ENCODE measurements at regions not wholly inside any gene's neighbourhood (a gene's known extent, or its start where the extent isn't known, plus 50 kb on each side); places are given as distances from the start of the nearest gene placed in this dataset.

DNA sequence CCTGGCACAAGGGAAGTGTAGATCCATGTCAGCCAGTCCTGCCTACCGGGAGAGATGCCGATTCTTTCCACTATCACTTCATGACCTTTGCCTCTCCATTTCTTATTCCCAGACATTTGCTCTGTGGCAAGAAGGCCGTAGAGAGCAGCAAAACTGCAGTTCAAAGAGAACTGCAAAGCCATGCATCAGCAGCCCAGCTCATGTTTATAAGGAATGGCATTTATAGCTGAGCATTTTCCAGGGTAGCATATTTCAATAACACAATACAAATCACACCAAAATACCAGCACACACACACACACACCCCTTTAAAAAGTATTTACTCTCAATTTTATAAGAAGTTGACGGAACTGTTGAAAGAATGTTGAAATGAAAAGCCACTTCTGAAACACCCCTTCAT lies 126.7 kb upstream of the EGFLAM start:
- H3K27ac Mint-ChIP-seq, result no peak overlapping the region
- DNase-seq, result no peak
- no peaks in the 10 kb centered on the region for H3K4me1 Mint-ChIP-seq
- no peaks in the 10 kb centered on the region for H3K27me3 Mint-ChIP-seq
- CTCF ChIA-PET, result no interaction called here
- H3K4me3 Mint-ChIP-seq, result no peak overlapping the region
- H3K9me3 Mint-ChIP-seq, result no peaks in the 10 kb centered on the region
- no peaks in the 10 kb centered on the region for H3K36me3 Mint-ChIP-seq

DNA sequence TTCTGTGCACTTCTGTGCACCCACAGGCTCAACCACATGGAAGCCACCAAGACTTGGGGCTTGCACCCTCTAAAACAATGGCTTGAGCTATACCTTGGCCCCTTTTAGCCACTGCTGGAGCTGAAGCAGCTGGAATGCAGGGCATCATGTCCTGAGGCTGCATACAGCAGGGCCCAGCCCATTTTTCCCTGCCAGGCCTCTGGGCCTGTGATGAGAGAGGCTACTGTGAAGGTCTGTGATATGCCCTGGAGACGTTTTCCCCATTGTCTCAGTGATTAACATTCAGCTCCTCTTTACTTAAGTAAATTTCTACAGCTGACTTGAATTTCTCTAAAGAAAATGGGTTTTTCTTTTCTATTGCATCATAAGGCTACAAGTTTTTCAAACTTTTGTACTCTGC lies 134.0 kb upstream of the EGFLAM start:
- Mint-ChIP-seq H3K27me3 (peaks cover 3% of the 10 kb centered on the region), H3K4me3 (no peak overlapping the region), H3K36me3 (no peaks in the 10 kb centered on the region), H3K27ac (no peak overlapping the region), H3K4me1 (no peaks in the 10 kb centered on the region), H3K9me3 (peaks cover 3% of the 10 kb centered on the region)
- no peak for DNase-seq
- CTCF ChIA-PET, result no interaction called here

DNA sequence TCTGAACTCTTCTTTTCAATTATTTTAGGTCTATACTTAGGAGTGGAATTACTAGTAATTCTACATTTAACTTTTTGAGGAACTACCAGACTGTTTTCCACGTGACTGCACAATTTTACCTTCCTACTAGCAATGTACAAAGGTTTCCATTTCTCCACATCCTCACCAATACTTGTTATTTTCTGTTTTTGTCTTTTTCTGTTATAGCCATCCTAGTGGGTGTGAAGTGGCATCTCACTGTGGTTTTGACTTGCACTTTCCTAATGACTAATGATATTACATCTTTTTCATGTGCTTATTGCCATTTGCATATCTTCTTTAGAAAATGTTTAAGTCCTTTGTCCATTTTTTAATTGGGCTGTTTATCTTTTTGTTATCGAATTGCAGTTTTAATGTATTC lies 136.9 kb upstream of the EGFLAM start:
- H3K36me3 Mint-ChIP-seq, result no peaks in the 10 kb centered on the region
- H3K4me3 Mint-ChIP-seq, result no peak overlapping the region

DNA sequence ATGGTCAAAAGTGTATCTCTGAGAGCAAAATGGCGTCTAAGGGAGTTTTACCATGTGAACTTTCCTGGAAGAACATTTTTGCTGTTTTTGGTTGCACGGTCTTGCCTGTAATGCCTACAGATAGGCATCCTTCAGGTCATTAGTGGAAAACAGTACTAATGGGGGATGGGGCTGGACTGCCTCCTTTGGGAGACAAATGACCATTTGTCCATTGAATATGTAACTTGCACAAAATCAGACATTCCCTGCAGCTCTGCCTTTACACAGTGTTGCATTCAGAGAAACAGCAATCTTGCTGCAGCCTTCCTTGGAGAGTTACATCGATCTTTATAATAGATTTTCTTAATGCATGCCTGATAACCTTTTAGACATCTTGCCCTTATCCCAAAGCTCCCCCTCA lies 138.5 kb upstream of the EGFLAM start:
- H3K27me3 Mint-ChIP-seq, result peaks cover 3% of the 10 kb centered on the region
- H3K9me3 Mint-ChIP-seq, result peaks cover 3% of the 10 kb centered on the region
- CTCF ChIA-PET, result no interaction called here
- DNase-seq, result no peak
- H3K27ac Mint-ChIP-seq, result no peak overlapping the region
- no peaks in the 10 kb centered on the region for H3K36me3 Mint-ChIP-seq
- no peaks in the 10 kb centered on the region for H3K4me1 Mint-ChIP-seq
- no peak overlapping the region for H3K4me3 Mint-ChIP-seq

More for the DNA sequence above, 136.9 kb upstream of the EGFLAM start:
- no peak for DNase-seq
- Mint-ChIP-seq H3K4me1 (no peaks in the 10 kb centered on the region), H3K27me3 (peaks cover 3% of the 10 kb centered on the region), H3K9me3 (peaks cover 3% of the 10 kb centered on the region), H3K27ac (no peak overlapping the region)
- CTCF ChIA-PET, result no interaction called here

- DNase-seq, result no peak
- H3K4me1 Mint-ChIP-seq, result no peaks in the 10 kb centered on the region
- no peak overlapping the region for H3K27ac Mint-ChIP-seq
- CTCF ChIA-PET, result no interaction called here
- H3K27me3 Mint-ChIP-seq, result no peaks in the 10 kb centered on the region
- peaks cover 3% of the 10 kb centered on the region for H3K9me3 Mint-ChIP-seq
- H3K36me3 Mint-ChIP-seq, result no peaks in the 10 kb centered on the region
- no peak overlapping the region for H3K4me3 Mint-ChIP-seq
Observed at GRCh38 chr5:38117784-38118479, 140.4 kb upstream of the EGFLAM start.

DNA sequence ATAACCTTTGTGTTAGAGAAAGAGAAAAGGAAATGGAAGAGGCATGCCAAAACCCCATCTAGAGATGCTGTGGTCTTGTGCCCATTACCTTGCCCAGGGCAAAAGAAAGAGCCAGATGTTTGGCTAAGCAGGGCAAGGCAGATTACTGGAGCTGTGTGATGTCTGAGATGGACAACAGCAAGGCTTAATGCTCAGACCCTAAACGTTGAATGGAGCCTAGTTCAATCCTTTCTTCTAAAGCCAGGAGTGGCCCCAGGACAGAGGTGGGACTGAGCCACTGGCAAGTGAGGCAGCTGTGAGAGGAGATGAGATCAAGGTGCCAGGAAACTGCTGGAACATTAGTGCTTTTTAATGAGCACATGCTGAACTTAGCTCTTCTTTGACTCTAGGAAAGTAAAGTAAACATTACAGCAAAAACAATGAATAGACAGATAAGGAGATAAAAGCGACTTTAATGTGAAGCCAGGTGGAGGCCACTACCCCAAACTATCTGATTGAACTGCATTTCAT lies 143.0 kb upstream of the EGFLAM start:
- DNase-seq, result no peak
- Mint-ChIP-seq H3K4me1 (no peaks in the 10 kb centered on the region), H3K9me3 (no peaks in the 10 kb centered on the region), H3K4me3 (no peak overlapping the region), H3K36me3 (no peaks in the 10 kb centered on the region), H3K27me3 (no peaks in the 10 kb centered on the region), H3K27ac (no peak overlapping the region)
- CTCF ChIA-PET, result no interaction called here

DNA sequence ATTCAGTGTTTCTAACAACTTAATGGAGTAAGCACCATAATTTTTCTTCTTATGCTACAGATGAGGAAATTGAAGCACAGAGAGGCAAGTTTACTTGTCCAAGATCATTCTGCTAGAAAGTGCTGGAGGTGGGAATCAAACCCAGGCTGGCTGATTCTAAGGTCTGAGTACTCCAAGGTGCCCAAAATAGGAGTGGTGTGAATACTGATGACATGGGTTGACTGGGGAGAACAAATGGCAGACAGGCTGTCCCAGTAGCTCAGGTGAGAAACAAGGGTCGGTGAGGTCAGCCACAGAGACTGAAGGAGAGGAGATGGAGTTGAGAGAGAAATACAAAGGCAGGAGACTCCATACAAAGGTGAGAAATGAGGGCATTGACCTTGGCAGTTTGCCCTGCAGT lies 144.5 kb upstream of the EGFLAM start:
- no peaks in the 10 kb centered on the region for H3K9me3 Mint-ChIP-seq
- no peak overlapping the region for H3K4me3 Mint-ChIP-seq
- H3K36me3 Mint-ChIP-seq, result no peaks in the 10 kb centered on the region
- H3K27ac Mint-ChIP-seq, result no peak overlapping the region
- no peaks in the 10 kb centered on the region for H3K4me1 Mint-ChIP-seq
- H3K27me3 Mint-ChIP-seq, result no peaks in the 10 kb centered on the region
- CTCF ChIA-PET, result no interaction called here
- DNase-seq, result no peak

DNA sequence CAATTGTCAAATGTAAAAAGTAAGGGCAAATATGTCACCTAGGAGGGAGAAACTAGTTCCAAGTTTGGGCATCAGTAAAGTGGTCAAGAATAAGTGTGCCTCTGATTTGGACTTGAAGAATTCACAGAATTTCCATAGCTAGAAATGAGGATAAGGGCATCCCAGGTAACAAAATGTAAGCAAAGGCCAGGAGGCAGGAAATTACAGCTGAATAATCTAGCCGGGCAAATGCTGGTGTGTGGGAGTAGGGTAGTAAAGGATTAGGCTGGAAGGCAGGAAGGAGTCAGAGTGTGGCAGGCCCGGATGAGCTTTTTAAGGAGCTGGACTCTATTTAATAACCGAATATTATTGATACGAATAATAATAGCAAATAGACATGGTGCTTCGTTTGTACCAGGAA lies 144.9 kb upstream of the EGFLAM start:
- Mint-ChIP-seq H3K9me3 (no peaks in the 10 kb centered on the region), H3K4me1 (no peaks in the 10 kb centered on the region), H3K4me3 (no peak overlapping the region), H3K27me3 (no peaks in the 10 kb centered on the region), H3K36me3 (no peaks in the 10 kb centered on the region), H3K27ac (no peak overlapping the region)
- DNase-seq, result no peak
- CTCF ChIA-PET, result no interaction called here

GRCh38 chr5:38112938-38113337 lies 145.4 kb upstream of the EGFLAM start:
- H3K9me3 Mint-ChIP-seq, result no peaks in the 10 kb centered on the region
- no peak overlapping the region for H3K4me3 Mint-ChIP-seq
- H3K27ac Mint-ChIP-seq, result no peak overlapping the region
- no peak for DNase-seq
- H3K4me1 Mint-ChIP-seq, result no peaks in the 10 kb centered on the region
- no peaks in the 10 kb centered on the region for H3K27me3 Mint-ChIP-seq
- H3K36me3 Mint-ChIP-seq, result no peaks in the 10 kb centered on the region
- CTCF ChIA-PET, result no interaction called here

- Mint-ChIP-seq H3K4me3 (no peak overlapping the region), H3K36me3 (no peaks in the 10 kb centered on the region), H3K9me3 (no peaks in the 10 kb centered on the region), H3K27ac (no peak overlapping the region), H3K4me1 (no peaks in the 10 kb centered on the region), H3K27me3 (no peaks in the 10 kb centered on the region)
- no peak for DNase-seq
- CTCF ChIA-PET, result no interaction called here
Observed at GRCh38 chr5:38110130-38110529, 148.2 kb upstream of the EGFLAM start.

- H3K27me3 Mint-ChIP-seq, result no peaks in the 10 kb centered on the region
- CTCF ChIA-PET, result no interaction called here
- no peak for DNase-seq
- no peaks in the 10 kb centered on the region for H3K36me3 Mint-ChIP-seq
- H3K9me3 Mint-ChIP-seq, result no peaks in the 10 kb centered on the region
- no peak overlapping the region for H3K4me3 Mint-ChIP-seq
- no peak overlapping the region for H3K27ac Mint-ChIP-seq
- H3K4me1 Mint-ChIP-seq, result no peaks in the 10 kb centered on the region
Observed at GRCh38 chr5:38107096-38107495, 151.3 kb upstream of the EGFLAM start.

DNA sequence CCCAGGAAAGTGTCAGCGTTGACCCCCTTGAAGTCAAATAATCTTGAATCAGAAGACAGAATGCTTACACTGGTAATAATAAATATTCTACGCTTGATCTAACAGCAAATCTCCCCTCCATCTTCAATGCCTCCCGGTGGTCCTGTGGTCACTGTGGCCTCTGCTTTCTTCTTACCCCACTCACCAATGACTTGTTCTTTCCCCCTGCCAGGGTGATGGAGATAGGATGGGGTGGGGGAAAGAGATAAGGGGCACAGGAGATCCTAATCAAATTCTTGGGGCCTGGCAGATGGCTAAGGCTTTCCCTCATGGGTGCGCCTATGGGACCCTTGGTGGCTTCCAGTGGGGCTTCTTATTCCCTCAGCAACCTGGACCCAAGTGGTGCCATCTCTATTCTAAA lies 152.6 kb upstream of the EGFLAM start:
- Mint-ChIP-seq H3K27me3 (peaks cover 2% of the 10 kb centered on the region), H3K27ac (no peak overlapping the region), H3K4me1 (no peaks in the 10 kb centered on the region), H3K4me3 (no peak overlapping the region), H3K36me3 (no peaks in the 10 kb centered on the region), H3K9me3 (no peaks in the 10 kb centered on the region)
- no peak for DNase-seq
- CTCF ChIA-PET, result no interaction called here

DNA sequence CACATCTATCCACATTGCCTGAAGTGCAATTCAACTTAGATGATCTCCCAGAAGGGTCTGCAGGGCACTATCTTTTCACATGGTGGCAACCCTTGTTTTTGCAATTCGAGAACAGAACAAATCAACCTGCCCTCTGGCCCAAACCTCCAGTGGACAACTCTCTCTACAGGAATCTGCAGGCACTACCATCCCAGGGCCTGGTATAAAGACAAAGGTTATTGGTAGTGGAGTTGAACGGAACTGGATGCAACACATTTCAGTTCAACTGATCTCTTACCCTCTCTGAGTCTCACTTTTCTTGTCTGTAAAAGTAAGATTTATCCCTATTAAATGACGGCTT lies 153.2 kb upstream of the EGFLAM start:
- Mint-ChIP-seq H3K4me1 (no peaks in the 10 kb centered on the region), H3K36me3 (no peaks in the 10 kb centered on the region), H3K9me3 (no peaks in the 10 kb centered on the region), H3K27ac (no peak overlapping the region), H3K4me3 (no peak overlapping the region), H3K27me3 (peaks cover 4% of the 10 kb centered on the region)
- CTCF ChIA-PET, result no interaction called here
- no peak for DNase-seq

GRCh38 chr5:38104497-38105230 lies 153.7 kb upstream of the EGFLAM start:
- Mint-ChIP-seq H3K9me3 (no peaks in the 10 kb centered on the region), H3K4me3 (no peak overlapping the region), H3K4me1 (no peaks in the 10 kb centered on the region), H3K36me3 (no peaks in the 10 kb centered on the region), H3K27ac (no peak overlapping the region), H3K27me3 (peaks cover 4% of the 10 kb centered on the region)
- CTCF ChIA-PET, result no interaction called here
- no peak for DNase-seq

GRCh38 chr5:38101897-38102296 lies 156.5 kb upstream of the EGFLAM start:
- CTCF ChIA-PET, result no interaction called here
- peaks cover 4% of the 10 kb centered on the region for H3K27me3 Mint-ChIP-seq
- no peak overlapping the region for H3K27ac Mint-ChIP-seq
- no peak overlapping the region for H3K4me3 Mint-ChIP-seq
- H3K4me1 Mint-ChIP-seq, result no peaks in the 10 kb centered on the region
- no peaks in the 10 kb centered on the region for H3K36me3 Mint-ChIP-seq
- no peaks in the 10 kb centered on the region for H3K9me3 Mint-ChIP-seq
- no peak for DNase-seq

All from activated naive CD4-positive, alpha-beta T cell treated with anti-CD3 and anti-CD28 coated beads, Interleukin-2, amount 10 ng/mL, durations not matched to agents 7 days and 5 days (primary cell).